ENCODE measurements at regions not wholly inside any gene's neighbourhood (a gene's known extent, or its start where the extent isn't known, plus 50 kb on each side); places are given as distances from the start of the nearest gene placed in this dataset.

- Histone ChIP-seq H3K4me3 (ENCODE audit: low read length) (no peak overlapping the region), H4K20me1 (ENCODE audit: low read length) (no peaks in the 10 kb centered on the region), H3K9me3 (ENCODE audit: low read length) (no peaks in the 10 kb centered on the region), H3K27me3 (ENCODE audit: low read length) (no peaks in the 10 kb centered on the region), H3K79me2 (ENCODE audit: low read length) (no peaks in the 10 kb centered on the region), H3K9me2 (replicated peaks; ENCODE audit: low read length) (no peaks in the 10 kb centered on the region), H2AFZ (ENCODE audit: low read length) (no peak overlapping the region), H3K9ac (ENCODE audit: low read length) (no peak overlapping the region), H3K36me3 (ENCODE audit: low read depth, low read length) (no peaks in the 10 kb centered on the region), H3K4me1 (ENCODE audit: insufficient read depth, low read length) (no peaks in the 10 kb centered on the region), H3F3A (ENCODE audit: low read length, unreplicated experiment) (no peaks in the 10 kb centered on the region), H3K27ac (ENCODE audit: low read length) (no peak overlapping the region), H3K4me2 (ENCODE audit: low read length) (no peak overlapping the region)
- ATAC-seq (no peak), DNase-seq (no peak)
- TF ChIP-seq EZH2 (IDR thresholded peaks at IDR 0.05; ENCODE audit: low read length, unreplicated experiment) (no peak), EZH2phosphoT487 (IDR thresholded peaks at IDR 0.05; ENCODE audit: borderline replicate concordance, low read length) (no peak), CTCF (conservative IDR thresholded peaks at IDR 0.05; ENCODE audit: low read depth, low read length) (no peak)
- intact Hi-C loops (cut with micrococcal nuclease): no loop called here
- BruUV-seq (replicated peaks): no TSS peak
- CTCF ChIA-PET: no interaction called here
- POLR2A ChIA-PET (ENCODE audit: unreplicated experiment): no interaction called here
Measured at GRCh38 chr4:116752027-116752426, 333.3 kb downstream of the TRAM1L1 start.

- H3K9ac ChIP-seq (ENCODE audit: low read length): no peak overlapping the region
- ChIA-PET POLR2A (ENCODE audit: unreplicated experiment) (no interaction called here), CTCF (no interaction called here)
- H3K4me1 ChIP-seq (ENCODE audit: insufficient read depth, low read length): no peaks in the 10 kb centered on the region
- H3K9me2 ChIP-seq (replicated peaks; ENCODE audit: low read length): no peaks in the 10 kb centered on the region
- DNase-seq (no peak), ATAC-seq (no peak)
- no peak overlapping the region for H2AFZ ChIP-seq (ENCODE audit: low read length)
- H3F3A ChIP-seq (ENCODE audit: low read length, unreplicated experiment): no peaks in the 10 kb centered on the region
- TF ChIP-seq EZH2phosphoT487 (IDR thresholded peaks at IDR 0.05; ENCODE audit: borderline replicate concordance, low read length): no peak
- no peak for TF ChIP-seq EZH2 (IDR thresholded peaks at IDR 0.05; ENCODE audit: low read length, unreplicated experiment)
- TF ChIP-seq CTCF (conservative IDR thresholded peaks at IDR 0.05; ENCODE audit: low read depth, low read length): no peak
- H4K20me1 ChIP-seq (ENCODE audit: low read length): no peaks in the 10 kb centered on the region
- H3K79me2 ChIP-seq (ENCODE audit: low read length): no peaks in the 10 kb centered on the region
- no peaks in the 10 kb centered on the region for H3K36me3 ChIP-seq (ENCODE audit: low read depth, low read length)
- no peak overlapping the region for H3K27ac ChIP-seq (ENCODE audit: low read length)
- no TSS peak for BruUV-seq (replicated peaks)
- no peak overlapping the region for H3K4me2 ChIP-seq (ENCODE audit: low read length)
- no peaks in the 10 kb centered on the region for H3K27me3 ChIP-seq (ENCODE audit: low read length)
- intact Hi-C loops (cut with micrococcal nuclease): no loop called here
- no peak overlapping the region for H3K4me3 ChIP-seq (ENCODE audit: low read length)
- H3K9me3 ChIP-seq (ENCODE audit: low read length): no peaks in the 10 kb centered on the region
Measured at GRCh38 chr4:116736756-116737155, 348.6 kb downstream of the TRAM1L1 start.

- no peak overlapping the region for H2AFZ ChIP-seq (ENCODE audit: low read length)
- ChIA-PET CTCF (no interaction called here), POLR2A (ENCODE audit: unreplicated experiment) (no interaction called here)
- H3K4me2 ChIP-seq (ENCODE audit: low read length): no peak overlapping the region
- H3K27me3 ChIP-seq (ENCODE audit: low read length): no peaks in the 10 kb centered on the region
- intact Hi-C loops (cut with micrococcal nuclease): no loop called here
- BruUV-seq (replicated peaks): no TSS peak
- no peak overlapping the region for H3K27ac ChIP-seq (ENCODE audit: low read length)
- H4K20me1 ChIP-seq (ENCODE audit: low read length): no peaks in the 10 kb centered on the region
- H3K9me3 ChIP-seq (ENCODE audit: low read length): no peaks in the 10 kb centered on the region
- H3K79me2 ChIP-seq (ENCODE audit: low read length): no peaks in the 10 kb centered on the region
- H3F3A ChIP-seq (ENCODE audit: low read length, unreplicated experiment): no peaks in the 10 kb centered on the region
- H3K4me1 ChIP-seq (ENCODE audit: insufficient read depth, low read length): no peaks in the 10 kb centered on the region
- H3K4me3 ChIP-seq (ENCODE audit: low read length): no peak overlapping the region
- H3K36me3 ChIP-seq (ENCODE audit: low read depth, low read length): no peaks in the 10 kb centered on the region
- ATAC-seq: no peak
- H3K9me2 ChIP-seq (replicated peaks; ENCODE audit: low read length): no peaks in the 10 kb centered on the region
- no peak for DNase-seq
- TF ChIP-seq EZH2 (IDR thresholded peaks at IDR 0.05; ENCODE audit: low read length, unreplicated experiment) (no peak), CTCF (conservative IDR thresholded peaks at IDR 0.05; ENCODE audit: low read depth, low read length) (no peak), EZH2phosphoT487 (IDR thresholded peaks at IDR 0.05; ENCODE audit: borderline replicate concordance, low read length) (no peak)
- H3K9ac ChIP-seq (ENCODE audit: low read length): no peak overlapping the region
Measured at GRCh38 chr4:116734178-116734577, 351.2 kb downstream of the TRAM1L1 start.

Data from PC-3 (cell line).